ENCODE measurements at regions not wholly inside any gene's neighbourhood (a gene's known extent, or its start where the extent isn't known, plus 50 kb on each side); places are given as distances from the start of the nearest gene placed in this dataset.
"Not testable (repeated sequence)": the region's sequence is repeated elsewhere in the genome, so short reads cannot be mapped to it uniquely, and the experiment has no call there.

DNA sequence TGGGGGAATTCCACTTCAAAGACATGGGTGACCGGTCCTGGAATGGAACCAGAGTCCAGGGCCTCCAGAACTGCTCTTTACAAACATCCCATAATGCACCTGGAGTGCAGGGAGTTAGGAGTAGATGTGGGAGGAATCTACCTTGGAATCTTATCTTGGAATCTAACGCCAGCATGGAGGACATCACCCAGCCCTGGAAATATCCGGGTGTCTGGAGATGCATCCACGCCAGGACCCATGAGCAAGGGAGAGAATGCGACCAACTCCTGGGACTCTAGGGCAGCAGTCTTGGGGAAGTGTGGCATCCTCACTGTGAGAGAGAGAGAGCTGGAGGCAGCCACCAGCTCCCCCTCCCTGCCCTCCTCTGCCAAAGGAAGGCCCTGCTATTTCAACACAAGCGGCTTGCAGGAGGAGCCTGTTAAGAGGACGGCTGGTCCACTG is 211.8 kb downstream of the UQCRFS1 start:
- Histone ChIP-seq H3K27ac (ENCODE audit: poor library complexity, severe bottlenecking) (no peak overlapping the region), H3K36me3 (ENCODE audit: low read depth) (no peaks in the 10 kb centered on the region), H3K4me3 (ENCODE audit: severe bottlenecking) (no peak overlapping the region), H3K4me1 (ENCODE audit: insufficient read depth, poor library complexity, severe bottlenecking) (no peaks in the 10 kb centered on the region), H3K27me3 (ENCODE audit: insufficient read depth, poor library complexity, severe bottlenecking) (no peaks in the 10 kb centered on the region), H3K9me3 (ENCODE audit: severe bottlenecking) (no peaks in the 10 kb centered on the region)
- peak; percentile 10 for DNase-seq (ENCODE audit: low spot score)
- TF ChIP-seq, protein P1, sequence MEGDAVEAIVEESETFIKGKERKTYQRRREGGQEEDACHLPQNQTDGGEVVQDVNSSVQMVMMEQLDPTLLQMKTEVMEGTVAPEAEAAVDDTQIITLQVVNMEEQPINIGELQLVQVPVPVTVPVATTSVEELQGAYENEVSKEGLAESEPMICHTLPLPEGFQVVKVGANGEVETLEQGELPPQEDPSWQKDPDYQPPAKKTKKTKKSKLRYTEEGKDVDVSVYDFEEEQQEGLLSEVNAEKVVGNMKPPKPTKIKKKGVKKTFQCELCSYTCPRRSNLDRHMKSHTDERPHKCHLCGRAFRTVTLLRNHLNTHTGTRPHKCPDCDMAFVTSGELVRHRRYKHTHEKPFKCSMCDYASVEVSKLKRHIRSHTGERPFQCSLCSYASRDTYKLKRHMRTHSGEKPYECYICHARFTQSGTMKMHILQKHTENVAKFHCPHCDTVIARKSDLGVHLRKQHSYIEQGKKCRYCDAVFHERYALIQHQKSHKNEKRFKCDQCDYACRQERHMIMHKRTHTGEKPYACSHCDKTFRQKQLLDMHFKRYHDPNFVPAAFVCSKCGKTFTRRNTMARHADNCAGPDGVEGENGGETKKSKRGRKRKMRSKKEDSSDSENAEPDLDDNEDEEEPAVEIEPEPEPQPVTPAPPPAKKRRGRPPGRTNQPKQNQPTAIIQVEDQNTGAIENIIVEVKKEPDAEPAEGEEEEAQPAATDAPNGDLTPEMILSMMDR (IDR thresholded peaks at IDR 0.05; ENCODE audit: poor library complexity, severe bottlenecking): no peak
- no peak for ATAC-seq (ENCODE audit: low read depth)

DNA sequence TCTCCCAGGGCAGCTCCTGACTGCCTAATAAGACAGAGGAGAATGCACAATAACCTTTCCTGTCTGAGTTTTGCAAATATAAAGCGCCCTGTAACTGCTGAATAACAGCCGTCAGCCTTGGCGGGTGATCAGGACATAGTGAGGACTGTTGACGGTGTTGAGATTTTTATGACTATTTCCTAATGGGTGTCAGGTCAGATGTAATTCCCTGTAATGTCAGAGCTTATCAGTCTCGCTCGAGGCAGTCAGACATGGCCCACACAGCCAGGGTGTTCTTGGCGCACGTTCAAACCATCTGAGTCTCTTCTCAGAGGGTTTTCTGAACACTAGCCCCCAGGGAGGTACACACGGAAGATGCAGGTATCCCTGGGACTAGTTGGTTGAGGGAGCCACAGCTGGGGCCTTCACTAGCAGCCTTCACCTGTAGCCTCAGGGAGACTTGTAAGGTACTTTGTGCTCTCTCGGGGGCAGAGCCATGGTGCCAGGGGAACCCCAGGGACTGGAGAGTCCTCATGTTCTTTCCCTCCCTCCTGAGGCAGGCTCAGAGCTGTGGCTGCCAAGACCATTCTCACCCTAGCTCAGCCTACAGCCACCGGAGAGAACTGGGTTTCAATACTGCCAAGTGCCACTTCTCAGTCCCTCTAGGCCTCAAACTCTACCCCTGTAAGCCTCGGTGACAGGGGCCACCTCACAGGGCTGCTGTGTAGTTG is 213.1 kb downstream of the UQCRFS1 start:
- Histone ChIP-seq H3K36me3 (ENCODE audit: low read depth) (no peaks in the 10 kb centered on the region), H3K4me1 (ENCODE audit: insufficient read depth, poor library complexity, severe bottlenecking) (no peaks in the 10 kb centered on the region), H3K9me3 (ENCODE audit: severe bottlenecking) (no peaks in the 10 kb centered on the region), H3K4me3 (ENCODE audit: severe bottlenecking) (no peak overlapping the region), H3K27ac (ENCODE audit: poor library complexity, severe bottlenecking) (no peak overlapping the region), H3K27me3 (ENCODE audit: insufficient read depth, poor library complexity, severe bottlenecking) (no peaks in the 10 kb centered on the region)
- TF ChIP-seq, protein P1 (IDR thresholded peaks at IDR 0.05; ENCODE audit: poor library complexity, severe bottlenecking): no peak
- peak; percentile 9 for DNase-seq (ENCODE audit: low spot score)
- no peak for ATAC-seq (ENCODE audit: low read depth)

DNA sequence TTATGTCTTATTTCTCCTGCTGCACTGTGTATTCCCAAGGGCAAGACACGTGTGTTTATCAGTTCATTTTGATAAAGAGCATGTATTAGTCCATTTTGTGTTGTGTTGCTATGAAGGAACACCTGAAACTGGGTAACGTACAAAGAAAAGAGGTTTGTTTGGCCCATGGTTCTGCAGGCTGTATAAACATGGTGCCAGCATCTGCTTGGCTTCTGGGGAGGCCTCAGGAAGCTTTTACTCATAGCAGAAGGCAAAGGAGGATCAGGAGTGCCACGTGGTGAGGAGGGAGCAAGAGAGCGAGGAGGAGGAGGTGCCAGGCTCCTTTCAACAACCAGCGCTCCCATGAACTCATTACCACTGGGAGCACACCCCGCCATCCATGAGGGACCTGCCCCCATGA is 214.0 kb downstream of the UQCRFS1 start:
- no peak overlapping the region for H3K27ac ChIP-seq (ENCODE audit: poor library complexity, severe bottlenecking)
- H3K4me1 ChIP-seq (ENCODE audit: insufficient read depth, poor library complexity, severe bottlenecking): no peaks in the 10 kb centered on the region
- H3K9me3 ChIP-seq (ENCODE audit: severe bottlenecking): no peaks in the 10 kb centered on the region
- ATAC-seq (ENCODE audit: low read depth) (no peak), DNase-seq (ENCODE audit: low spot score) (no peak)
- TF ChIP-seq, protein P1 (IDR thresholded peaks at IDR 0.05; ENCODE audit: poor library complexity, severe bottlenecking): no peak
- no peaks in the 10 kb centered on the region for H3K27me3 ChIP-seq (ENCODE audit: insufficient read depth, poor library complexity, severe bottlenecking)
- H3K4me3 ChIP-seq (ENCODE audit: severe bottlenecking): no peak overlapping the region
- H3K36me3 ChIP-seq (ENCODE audit: low read depth): no peaks in the 10 kb centered on the region

DNA sequence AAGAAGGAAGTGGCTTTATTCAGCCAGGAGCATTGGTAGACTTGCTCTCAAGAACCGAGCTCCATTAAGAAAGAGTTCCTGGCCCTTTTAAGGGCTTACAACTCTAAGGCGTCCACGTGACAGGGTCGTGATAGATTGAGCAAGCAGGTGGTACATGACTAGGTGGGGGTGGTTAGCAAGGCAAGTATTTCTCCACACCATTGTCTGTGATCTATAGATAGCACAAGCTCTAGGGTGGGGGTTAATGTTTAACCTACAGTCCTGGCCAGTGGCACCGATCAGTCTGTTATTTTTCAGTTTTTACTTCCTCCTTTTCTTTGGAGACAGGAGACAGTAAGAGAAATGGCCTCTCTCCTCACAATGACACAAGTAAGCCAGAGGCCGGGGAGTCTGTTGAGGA is 215.1 kb downstream of the UQCRFS1 start:
- not testable (repeated sequence) for DNase-seq (ENCODE audit: low spot score); H3K4me3 ChIP-seq (ENCODE audit: severe bottlenecking); H3K27ac ChIP-seq (ENCODE audit: poor library complexity, severe bottlenecking); H3K9me3 ChIP-seq (ENCODE audit: severe bottlenecking); H3K4me1 ChIP-seq (ENCODE audit: insufficient read depth, poor library complexity, severe bottlenecking); H3K27me3 ChIP-seq (ENCODE audit: insufficient read depth, poor library complexity, severe bottlenecking); H3K36me3 ChIP-seq (ENCODE audit: low read depth); ATAC-seq (ENCODE audit: low read depth)

DNA sequence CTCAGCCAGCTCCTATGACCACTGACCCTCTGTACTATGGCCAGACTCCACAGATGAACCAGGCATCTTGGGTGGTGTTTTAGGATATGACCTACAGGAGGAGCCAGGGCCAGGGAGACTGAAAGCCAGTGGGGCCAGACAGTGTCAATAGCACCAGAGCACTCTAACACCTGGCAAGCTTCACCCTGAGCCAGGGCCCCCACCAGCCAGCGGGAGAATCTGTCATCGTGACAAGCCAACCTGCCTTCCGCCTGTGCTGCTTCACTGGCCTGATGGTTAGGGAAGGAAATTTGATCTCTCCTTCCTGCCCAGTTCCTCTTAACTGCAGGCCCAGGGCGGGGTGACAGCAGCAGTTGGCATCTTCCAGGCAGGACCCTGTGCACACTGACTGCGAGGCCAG is 222.4 kb downstream of the UQCRFS1 start:
- TF ChIP-seq, protein P1 (IDR thresholded peaks at IDR 0.05; ENCODE audit: poor library complexity, severe bottlenecking): no peak

More for the DNA sequence above, 222.4 kb downstream of the UQCRFS1 start:
- H3K4me1 ChIP-seq (ENCODE audit: insufficient read depth, poor library complexity, severe bottlenecking): no peaks in the 10 kb centered on the region
- no peaks in the 10 kb centered on the region for H3K9me3 ChIP-seq (ENCODE audit: severe bottlenecking)
- H3K4me3 ChIP-seq (ENCODE audit: severe bottlenecking): no peak overlapping the region
- no peak overlapping the region for H3K27ac ChIP-seq (ENCODE audit: poor library complexity, severe bottlenecking)
- ATAC-seq (ENCODE audit: low read depth) (no peak), DNase-seq (ENCODE audit: low spot score) (no peak)
- H3K27me3 ChIP-seq (ENCODE audit: insufficient read depth, poor library complexity, severe bottlenecking): no peaks in the 10 kb centered on the region
- H3K36me3 ChIP-seq (ENCODE audit: low read depth): no peaks in the 10 kb centered on the region
